Natural killer cell (primary cell): ENCODE measurements at regions not wholly inside any gene's neighbourhood (a gene's known extent, or its start where the extent isn't known, plus 50 kb on each side); places are given as distances from the start of the nearest gene placed in this dataset.

Experiments
- ATAC-seq, 3 donors: fragments of 150-1000 bp in 2 of 3; fragments of 200-7000 bp in 1 of 3; cut with Tn5 transposase; 1 replicate in 1 of 3; 2 replicates in 2 of 3; pipeline ENCODE4 v1.10.0; 2021; ENCODE audit warnings: mild to moderate bottlenecking in 2 of 3, moderate library complexity in 2 of 3
- DNase-seq, 2 donors: peaks; one replicate each; pipeline versions ENCODE4 v3.0.0 to v3.0.0-alpha.2; 2013 to 2021; ENCODE audit warnings: mixed read lengths in 1 of 2
- H3K27ac ChIP-seq: one replicate; pipeline ENCODE4 v1.5.1; 2013; ENCODE audit warnings: mild to moderate bottlenecking, low read length
- H3K27me3 ChIP-seq: one replicate; pipeline ENCODE4 v1.6.1; 2013; ENCODE audit warnings: low read length; ENCODE audit not compliant: control insufficient read depth, insufficient read depth
- H3K36me3 ChIP-seq: one replicate; pipeline ENCODE4 v1.6.1; 2013; ENCODE audit warnings: low read length; ENCODE audit not compliant: control insufficient read depth, insufficient read depth
- H3K4me1 ChIP-seq: one replicate; pipeline ENCODE4 v1.6.1; 2013; ENCODE audit warnings: low read length; ENCODE audit not compliant: control insufficient read depth, insufficient read depth
- H3K4me3 ChIP-seq: one replicate; pipeline ENCODE4 v1.5.1; 2013; ENCODE audit warnings: low read length
- H3K9me3 ChIP-seq: one replicate; pipeline ENCODE4 v1.6.1; 2013; ENCODE audit warnings: low read length; ENCODE audit not compliant: control insufficient read depth, insufficient read depth
- H3K27ac Mint-ChIP-seq, 2 donors: one replicate each; pipeline ENCODE4 v1.8.0; 2022; ENCODE audit warnings: mild to moderate bottlenecking in 2 of 2, mixed read lengths in 2 of 2, moderate library complexity in 1 of 2
- H3K27me3 Mint-ChIP-seq, 2 donors: one replicate each; pipeline ENCODE4 v1.8.0; 2022; ENCODE audit warnings: low read depth in 2 of 2, mixed read lengths in 2 of 2
- H3K36me3 Mint-ChIP-seq: one replicate; pipeline ENCODE4 v1.8.0; 2022; ENCODE audit warnings: mixed read lengths
- H3K4me1 Mint-ChIP-seq, 2 donors: one replicate each; pipeline ENCODE4 v1.8.0; 2022; ENCODE audit warnings: mixed read lengths in 2 of 2
- H3K4me3 Mint-ChIP-seq: one replicate; pipeline ENCODE4 v1.8.0; 2022; ENCODE audit warnings: mild to moderate bottlenecking, moderate library complexity, mixed read lengths
- H3K9me3 Mint-ChIP-seq, 2 donors: one replicate each; pipeline ENCODE4 v1.8.0; 2022; ENCODE audit warnings: mixed read lengths in 2 of 2
- CTCF ChIP-seq: fragments of 200-600 bp; IDR thresholded peaks from one replicate; pipeline ENCODE4 v1.8.0; 2022; ENCODE audit warnings: antibody characterized with exemption
- WGBS: methylation state at CpG from one replicate; pipeline ENCODE4 v1.1.7; 2013; ENCODE audit warnings: missing lambda C conversion rate; ENCODE audit not compliant: insufficient coverage; 5-methylcytosine and 5-hydroxymethylcytosine counted together
- intact Hi-C: fragments of 100-400 bp; cut with micrococcal nuclease; formaldehyde crosslinking; loops from one replicate; pipeline ENCODE4 v1.14.2; 2022

GRCh38 chr1:91619881-91620280 is 119.2 kb downstream of the CDC7 start:
- TF ChIP-seq CTCF, result no peak
- no peaks in the 10 kb centered on the region for H3K27me3 Mint-ChIP-seq
- H3K4me1 Mint-ChIP-seq, result peaks cover 13 to 23% of the 10 kb centered on the region in 2 donors
- no peak overlapping the region for H3K4me3 Mint-ChIP-seq
- Histone ChIP-seq H3K27ac (no peak overlapping the region), H3K9me3 (no peaks in the 10 kb centered on the region), H3K27me3 (no peaks in the 10 kb centered on the region), H3K4me3 (no peak overlapping the region), H3K4me1 (no peaks in the 10 kb centered on the region), H3K36me3 (no peaks in the 10 kb centered on the region)
- no peaks in the 10 kb centered on the region for H3K9me3 Mint-ChIP-seq
- intact Hi-C loops, result no loop called here
- WGBS, result no CpG with 5 or more reads among the region's 3 CpGs
- H3K36me3 Mint-ChIP-seq, result no peaks in the 10 kb centered on the region
- ATAC-seq, result no peak
- H3K27ac Mint-ChIP-seq, result no peak overlapping the region
- DNase-seq, result no peak

GRCh38 chr1:91621360-91621759 is 120.7 kb downstream of the CDC7 start:
- no peaks in the 10 kb centered on the region for H3K4me1 ChIP-seq
- no peak for DNase-seq
- WGBS, result 89% methylated on average over 1 of the region's 3 CpGs
- no peak overlapping the region for H3K27ac ChIP-seq
- TF ChIP-seq CTCF, result no peak
- H3K27ac Mint-ChIP-seq, result no peak overlapping the region
- H3K27me3 ChIP-seq, result no peaks in the 10 kb centered on the region
- no peaks in the 10 kb centered on the region for H3K36me3 ChIP-seq
- no peak overlapping the region for H3K4me3 Mint-ChIP-seq
- intact Hi-C loops, result no loop called here
- H3K4me3 ChIP-seq, result no peak overlapping the region
- no peaks in the 10 kb centered on the region for H3K9me3 ChIP-seq
- ATAC-seq, result no peak
- H3K4me1 Mint-ChIP-seq, result peaks cover 8 to 17% of the 10 kb centered on the region in 2 donors
- no peaks in the 10 kb centered on the region for H3K27me3 Mint-ChIP-seq
- no peaks in the 10 kb centered on the region for H3K9me3 Mint-ChIP-seq
- H3K36me3 Mint-ChIP-seq, result no peaks in the 10 kb centered on the region

- DNase-seq (no peak), ATAC-seq (no peak)
- H3K4me1 Mint-ChIP-seq, result peaks cover 4 to 13% of the 10 kb centered on the region in 2 donors
- no peak overlapping the region for H3K4me3 Mint-ChIP-seq
- no peak for TF ChIP-seq CTCF
- H3K9me3 ChIP-seq, result no peaks in the 10 kb centered on the region
- H3K27me3 Mint-ChIP-seq, result no peaks in the 10 kb centered on the region
- no peak overlapping the region for H3K27ac ChIP-seq
- H3K4me1 ChIP-seq, result no peaks in the 10 kb centered on the region
- no peaks in the 10 kb centered on the region for H3K27me3 ChIP-seq
- no peaks in the 10 kb centered on the region for H3K36me3 Mint-ChIP-seq
- intact Hi-C loops, result no loop called here
- whole genome bisulfite sequencing, result 100% methylated on average over 2 of the region's 2 CpGs
- no peak overlapping the region for H3K27ac Mint-ChIP-seq
- H3K4me3 ChIP-seq, result no peak overlapping the region
- H3K9me3 Mint-ChIP-seq, result no peaks in the 10 kb centered on the region
- H3K36me3 ChIP-seq, result no peaks in the 10 kb centered on the region
Measured at GRCh38 chr1:91621907-91622306, 121.3 kb downstream of the CDC7 start.

- no peak for DNase-seq
- no peak overlapping the region for H3K27ac ChIP-seq
- Mint-ChIP-seq H3K36me3 (no peaks in the 10 kb centered on the region), H3K4me3 (no peak overlapping the region), H3K27me3 (no peaks in the 10 kb centered on the region), H3K4me1 (peaks cover 0 to 8% of the 10 kb centered on the region in 2 donors), H3K9me3 (no peaks in the 10 kb centered on the region), H3K27ac (no peak overlapping the region)
- no peaks in the 10 kb centered on the region for H3K4me1 ChIP-seq
- no peaks in the 10 kb centered on the region for H3K9me3 ChIP-seq
- no peaks in the 10 kb centered on the region for H3K36me3 ChIP-seq
- H3K27me3 ChIP-seq, result no peaks in the 10 kb centered on the region
- H3K4me3 ChIP-seq, result no peak overlapping the region
- ATAC-seq, result no peak
- TF ChIP-seq CTCF, result no peak
- intact Hi-C loops, result no loop called here
- WGBS, result 93% methylated on average over 3 of the region's 3 CpGs
Measured at GRCh38 chr1:91622616-91623015, 122.0 kb downstream of the CDC7 start.
